ENCODE measurements at regions not wholly inside any gene's neighbourhood (a gene's known extent, or its start where the extent isn't known, plus 50 kb on each side); places are given as distances from the start of the nearest gene placed in this dataset.
A peak's percentile ranks its signal among the peaks of the same experiment; 100 is the strongest.

DNA sequence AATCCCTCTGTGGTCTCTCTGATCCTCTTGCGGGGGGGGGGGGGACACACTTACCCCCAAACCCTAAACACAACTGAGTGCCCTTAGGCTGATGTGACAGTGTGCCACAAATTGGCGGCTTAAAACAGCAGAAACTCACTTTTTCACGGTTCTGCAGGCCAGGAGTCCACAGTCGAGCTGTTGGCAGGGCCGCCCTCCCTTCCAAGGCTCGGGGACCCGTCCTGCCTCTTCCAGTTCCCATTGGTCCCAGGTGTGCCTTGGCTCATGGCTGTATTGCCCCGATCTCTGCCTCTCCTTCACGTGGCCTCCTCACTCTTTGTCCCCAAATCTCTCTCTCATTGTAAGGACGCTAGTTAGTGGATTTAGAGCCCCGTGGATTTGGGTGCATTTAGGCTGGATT lies 199.9 kb upstream of the CIBAR2 start:
- H3K4me3 ChIP-seq = no peak overlapping the region
- TF ChIP-seq, protein P1, sequence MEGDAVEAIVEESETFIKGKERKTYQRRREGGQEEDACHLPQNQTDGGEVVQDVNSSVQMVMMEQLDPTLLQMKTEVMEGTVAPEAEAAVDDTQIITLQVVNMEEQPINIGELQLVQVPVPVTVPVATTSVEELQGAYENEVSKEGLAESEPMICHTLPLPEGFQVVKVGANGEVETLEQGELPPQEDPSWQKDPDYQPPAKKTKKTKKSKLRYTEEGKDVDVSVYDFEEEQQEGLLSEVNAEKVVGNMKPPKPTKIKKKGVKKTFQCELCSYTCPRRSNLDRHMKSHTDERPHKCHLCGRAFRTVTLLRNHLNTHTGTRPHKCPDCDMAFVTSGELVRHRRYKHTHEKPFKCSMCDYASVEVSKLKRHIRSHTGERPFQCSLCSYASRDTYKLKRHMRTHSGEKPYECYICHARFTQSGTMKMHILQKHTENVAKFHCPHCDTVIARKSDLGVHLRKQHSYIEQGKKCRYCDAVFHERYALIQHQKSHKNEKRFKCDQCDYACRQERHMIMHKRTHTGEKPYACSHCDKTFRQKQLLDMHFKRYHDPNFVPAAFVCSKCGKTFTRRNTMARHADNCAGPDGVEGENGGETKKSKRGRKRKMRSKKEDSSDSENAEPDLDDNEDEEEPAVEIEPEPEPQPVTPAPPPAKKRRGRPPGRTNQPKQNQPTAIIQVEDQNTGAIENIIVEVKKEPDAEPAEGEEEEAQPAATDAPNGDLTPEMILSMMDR (IDR thresholded peaks at IDR 0.05; ENCODE audit: control extremely low read depth, extremely low read depth) = no peak
- H3K4me1 ChIP-seq (ENCODE audit: control insufficient read depth in 5 of 5, insufficient read depth in 5 of 5, low read length in 5 of 5) = peaks cover 2 to 70% (median 30%) of the 10 kb centered on the region in 5 donors
- no peaks in the 10 kb centered on the region for H3K9me3 ChIP-seq (ENCODE audit: control insufficient read depth in 4 of 4, insufficient read depth in 3 of 4, low read length in 3 of 4)
- ATAC-seq (ENCODE audit: insufficient read depth, low FRiP score) (no peak), DNase-seq (no peak)
- no peak overlapping the region for H3K9ac ChIP-seq (ENCODE audit: insufficient read depth in 1 of 2, low read length in 2 of 2)
- peaks cover 0 to 2% (median 0%) of the 10 kb centered on the region in 4 donors for H3K36me3 ChIP-seq (ENCODE audit: control insufficient read depth in 4 of 4, insufficient read depth in 4 of 4, low read length in 4 of 4)
- H3K27ac ChIP-seq (ENCODE audit: low read depth in 1 of 2, low read length in 1 of 2) = no peak overlapping the region
- WGBS, 2 donors = 90% methylated on average over 11 of the region's 11 CpGs
- no peaks in the 10 kb centered on the region for H3K27me3 ChIP-seq (ENCODE audit: control insufficient read depth in 3 of 3, insufficient read depth in 3 of 3, low read length in 2 of 3)

DNA sequence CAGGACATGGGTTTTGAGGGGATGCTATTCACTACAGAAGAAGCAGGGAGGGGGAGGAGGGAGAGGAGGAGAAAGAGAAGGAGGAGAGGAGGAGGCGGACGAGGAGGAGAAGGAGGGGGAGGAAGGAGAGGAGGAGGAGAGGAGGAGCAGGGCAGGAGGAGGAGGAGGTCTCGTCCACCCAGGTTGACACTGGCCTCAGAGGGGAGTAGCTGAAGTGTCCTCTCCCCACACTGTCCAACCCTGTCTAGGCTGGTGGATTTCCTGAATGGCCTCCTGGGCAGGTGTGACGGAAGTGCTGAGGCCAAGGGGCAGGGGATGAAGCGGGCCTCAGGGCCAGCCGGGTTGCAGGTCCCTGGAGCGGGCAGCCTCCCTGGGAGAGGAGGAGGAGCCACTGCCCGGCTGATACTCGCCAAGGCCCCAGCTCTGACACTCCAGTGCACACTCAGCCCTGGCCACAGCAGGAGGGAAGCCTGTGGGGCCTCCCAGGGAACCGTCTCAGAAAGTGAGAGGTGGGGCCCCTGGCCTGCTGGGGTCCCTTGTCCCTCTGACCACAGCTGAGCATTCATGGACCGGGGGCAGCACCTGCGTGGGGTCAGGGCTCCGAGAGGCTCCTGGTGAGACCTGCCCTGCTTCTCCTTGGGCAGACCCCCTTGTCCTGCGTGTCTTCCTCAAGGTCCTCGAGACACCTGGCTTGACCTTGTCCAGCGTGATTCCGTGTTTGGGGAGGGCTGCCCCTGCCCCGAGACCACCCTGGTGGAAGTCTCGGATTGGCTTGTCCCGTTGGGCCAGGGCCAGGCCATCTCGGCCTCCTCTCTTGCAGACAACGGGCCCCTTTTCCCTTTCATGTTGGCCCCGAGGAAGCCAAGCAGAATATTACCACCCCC lies 200.6 kb upstream of the CIBAR2 start:
- Histone ChIP-seq H3K4me1 (ENCODE audit: control insufficient read depth in 5 of 5, insufficient read depth in 5 of 5, low read length in 5 of 5) (peaks cover 2 to 69% (median 27%) of the 10 kb centered on the region in 5 donors), H3K27ac (ENCODE audit: low read depth in 1 of 2, low read length in 1 of 2) (peak overlapping the region in 1 of 2 donors; percentile 18)
- peak; percentile 73 to 75 (median 74) for DNase-seq

DNA sequence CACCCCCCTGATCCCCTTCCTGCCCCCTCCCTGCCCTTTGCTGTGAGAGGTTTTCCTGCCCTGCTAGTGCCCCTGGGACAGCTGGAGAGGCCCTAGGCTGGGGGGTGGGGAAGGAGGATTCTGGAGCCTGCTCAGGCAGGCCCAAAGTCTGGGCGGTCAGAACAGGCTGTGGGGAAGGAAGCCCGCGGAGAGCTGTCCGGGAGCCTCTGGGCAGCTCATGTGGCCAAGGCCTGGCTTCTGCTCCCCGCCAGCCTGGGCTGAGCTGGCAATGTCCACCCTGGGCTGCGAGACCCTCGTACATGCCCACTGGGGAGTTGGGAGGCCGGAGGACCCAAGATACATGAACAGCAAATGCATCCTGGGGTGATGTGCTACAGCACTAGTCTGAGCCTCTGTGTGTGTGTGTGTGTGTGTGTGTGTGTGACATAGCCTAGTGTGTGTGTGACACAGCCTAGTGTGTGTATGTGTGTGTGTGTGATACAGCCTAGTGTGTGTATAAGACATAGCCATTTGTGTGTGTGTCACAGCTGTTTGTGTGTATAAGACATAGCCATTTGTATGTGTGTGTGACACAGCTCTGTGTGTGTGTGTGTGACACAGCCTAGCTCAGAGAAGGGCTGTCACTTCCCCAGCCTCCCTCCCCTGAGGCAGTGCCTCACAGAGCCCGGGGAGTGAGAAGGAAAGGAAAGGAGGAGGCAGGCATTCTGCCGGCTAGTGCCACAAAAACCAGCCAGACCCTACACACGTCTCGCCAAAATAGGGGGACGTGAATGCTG lies 201.4 kb upstream of the CIBAR2 start:
- TF ChIP-seq, protein P1 (IDR thresholded peaks at IDR 0.05; ENCODE audit: control extremely low read depth, extremely low read depth) = no peak
- Histone ChIP-seq H3K9ac (ENCODE audit: insufficient read depth in 1 of 2, low read length in 2 of 2) (peak overlapping the region in 1 of 2 donors; percentile 72), H3K9me3 (ENCODE audit: control insufficient read depth in 4 of 4, insufficient read depth in 3 of 4, low read length in 3 of 4) (no peaks in the 10 kb centered on the region), H3K4me1 (ENCODE audit: control insufficient read depth in 5 of 5, insufficient read depth in 5 of 5, low read length in 5 of 5) (peaks cover 2 to 65% (median 20%) of the 10 kb centered on the region in 5 donors), H3K36me3 (ENCODE audit: control insufficient read depth in 4 of 4, insufficient read depth in 4 of 4, low read length in 4 of 4) (no peaks in the 10 kb centered on the region), H3K27me3 (ENCODE audit: control insufficient read depth in 3 of 3, insufficient read depth in 3 of 3, low read length in 2 of 3) (no peaks in the 10 kb centered on the region), H3K4me3 (no peak overlapping the region), H3K27ac (ENCODE audit: low read depth in 1 of 2, low read length in 1 of 2) (peak overlapping the region in 1 of 2 donors; percentile 5)
- peak; percentile 84 to 90 (median 86) for DNase-seq
- 53 to 60% methylated on average over 13 of the region's 13 CpGs for WGBS, 2 donors
- no peak for ATAC-seq (ENCODE audit: insufficient read depth, low FRiP score)

More for the DNA sequence above, 200.6 kb upstream of the CIBAR2 start:
- WGBS, 2 donors = 41 to 47% methylated on average over 23 of the region's 23 CpGs
- no peaks in the 10 kb centered on the region for H3K9me3 ChIP-seq (ENCODE audit: control insufficient read depth in 4 of 4, insufficient read depth in 3 of 4, low read length in 3 of 4)
- no peak for ATAC-seq (ENCODE audit: insufficient read depth, low FRiP score)
- no peaks in the 10 kb centered on the region for H3K27me3 ChIP-seq (ENCODE audit: control insufficient read depth in 3 of 3, insufficient read depth in 3 of 3, low read length in 2 of 3)
- TF ChIP-seq, protein P1 (IDR thresholded peaks at IDR 0.05; ENCODE audit: control extremely low read depth, extremely low read depth) = no peak
- H3K9ac ChIP-seq (ENCODE audit: insufficient read depth in 1 of 2, low read length in 2 of 2) = no peak overlapping the region
- no peak overlapping the region for H3K4me3 ChIP-seq
- no peaks in the 10 kb centered on the region for H3K36me3 ChIP-seq (ENCODE audit: control insufficient read depth in 4 of 4, insufficient read depth in 4 of 4, low read length in 4 of 4)
